ENCODE measurements at regions not wholly inside any gene's neighbourhood (a gene's known extent, or its start where the extent isn't known, plus 50 kb on each side); places are given as distances from the start of the nearest gene placed in this dataset.
A peak's percentile ranks its signal among the peaks of the same experiment; 100 is the strongest.
"Not testable (repeated sequence)": the region's sequence is repeated elsewhere in the genome, so short reads cannot be mapped to it uniquely, and the experiment has no call there.

GRCh38 chr1:74857676-74858075 is 124.7 kb downstream of the TYW3 start:
- no peak overlapping the region for H2BK5ac ChIP-seq (ENCODE audit: low read length)
- H3K4ac ChIP-seq (ENCODE audit: low read depth, low read length): no peak overlapping the region
- H3K4me1 ChIP-seq (ENCODE audit: control insufficient read depth, low read depth, low read length): no peaks in the 10 kb centered on the region
- H3K23ac ChIP-seq (ENCODE audit: low read length): no peak overlapping the region
- H3K9ac ChIP-seq (ENCODE audit: low read length): no peak overlapping the region
- no peak overlapping the region for H3K56ac ChIP-seq (ENCODE audit: low read length)
- H2AK5ac ChIP-seq (ENCODE audit: low read length): no peak overlapping the region
- H3K36me3 ChIP-seq (ENCODE audit: control insufficient read depth, insufficient read depth, low read length): no peaks in the 10 kb centered on the region
- no peak for DNase-seq
- no peak overlapping the region for H3K4me3 ChIP-seq (ENCODE audit: low read length)
- H3K27me3 ChIP-seq (ENCODE audit: insufficient read depth, low read length, poor library complexity): no peaks in the 10 kb centered on the region
- H4K8ac ChIP-seq (ENCODE audit: low read depth, low read length): no peak overlapping the region
- no peak overlapping the region for H2BK15ac ChIP-seq (replicated peaks; ENCODE audit: low read depth)
- WGBS (ENCODE audit: extremely low coverage, insufficient coverage, low lambda C conversion rate): 100% methylated on average over 2 of the region's 6 CpGs
- H3K27ac ChIP-seq (ENCODE audit: low read depth, low read length): no peak overlapping the region
- H3K79me1 ChIP-seq (ENCODE audit: low read length): no peaks in the 10 kb centered on the region
- no peaks in the 10 kb centered on the region for H3K79me2 ChIP-seq (ENCODE audit: control insufficient read depth, insufficient read depth, low read length)
- H3K4me2 ChIP-seq (ENCODE audit: low read length): no peak overlapping the region
- no peak overlapping the region for H4K5ac ChIP-seq (ENCODE audit: low read length)
- no peak overlapping the region for H2BK120ac ChIP-seq (ENCODE audit: low read depth, low read length)
- no peak overlapping the region for H3K18ac ChIP-seq (ENCODE audit: low read length)

GRCh38 chr1:74858136-74858535 is 125.2 kb downstream of the TYW3 start:
- Histone ChIP-seq H4K5ac (ENCODE audit: low read length) (no peak overlapping the region), H3K56ac (ENCODE audit: low read length) (no peak overlapping the region), H3K18ac (ENCODE audit: low read length) (no peak overlapping the region), H2BK15ac (replicated peaks; ENCODE audit: low read depth) (no peak overlapping the region), H3K23ac (ENCODE audit: low read length) (no peak overlapping the region), H3K4me2 (ENCODE audit: low read length) (no peak overlapping the region), H3K79me2 (ENCODE audit: control insufficient read depth, insufficient read depth, low read length) (no peaks in the 10 kb centered on the region), H3K4me1 (ENCODE audit: control insufficient read depth, low read depth, low read length) (no peaks in the 10 kb centered on the region), H4K8ac (ENCODE audit: low read depth, low read length) (no peak overlapping the region), H3K27ac (ENCODE audit: low read depth, low read length) (no peak overlapping the region), H2AK5ac (ENCODE audit: low read length) (no peak overlapping the region), H2BK120ac (ENCODE audit: low read depth, low read length) (no peak overlapping the region), H2BK5ac (ENCODE audit: low read length) (no peak overlapping the region), H3K9ac (ENCODE audit: low read length) (no peak overlapping the region), H3K79me1 (ENCODE audit: low read length) (no peaks in the 10 kb centered on the region), H3K36me3 (ENCODE audit: control insufficient read depth, insufficient read depth, low read length) (no peaks in the 10 kb centered on the region), H3K4me3 (ENCODE audit: low read length) (no peak overlapping the region), H3K27me3 (ENCODE audit: insufficient read depth, low read length, poor library complexity) (no peaks in the 10 kb centered on the region), H3K4ac (ENCODE audit: low read depth, low read length) (no peak overlapping the region)
- no peak for DNase-seq
- no CpG with 5 or more reads among the region's 5 CpGs for WGBS (ENCODE audit: extremely low coverage, insufficient coverage, low lambda C conversion rate)

GRCh38 chr1:74861867-74862266 is 128.9 kb downstream of the TYW3 start:
- no peak overlapping the region for H4K5ac ChIP-seq (ENCODE audit: low read length)
- no peak overlapping the region for H3K4ac ChIP-seq (ENCODE audit: low read depth, low read length)
- DNase-seq: no peak
- H2BK15ac ChIP-seq (replicated peaks; ENCODE audit: low read depth): no peak overlapping the region
- no peak overlapping the region for H4K8ac ChIP-seq (ENCODE audit: low read depth, low read length)
- H3K56ac ChIP-seq (ENCODE audit: low read length): no peak overlapping the region
- no peaks in the 10 kb centered on the region for H3K27me3 ChIP-seq (ENCODE audit: insufficient read depth, low read length, poor library complexity)
- H2AK5ac ChIP-seq (ENCODE audit: low read length): no peak overlapping the region
- no peak overlapping the region for H3K23ac ChIP-seq (ENCODE audit: low read length)
- H3K79me1 ChIP-seq (ENCODE audit: low read length): no peaks in the 10 kb centered on the region
- no peak overlapping the region for H3K4me3 ChIP-seq (ENCODE audit: low read length)
- no CpG with 5 or more reads among the region's 1 CpG for WGBS (ENCODE audit: extremely low coverage, insufficient coverage, low lambda C conversion rate)
- no peak overlapping the region for H3K9ac ChIP-seq (ENCODE audit: low read length)
- no peaks in the 10 kb centered on the region for H3K4me1 ChIP-seq (ENCODE audit: control insufficient read depth, low read depth, low read length)
- no peak overlapping the region for H3K4me2 ChIP-seq (ENCODE audit: low read length)
- no peak overlapping the region for H2BK120ac ChIP-seq (ENCODE audit: low read depth, low read length)
- no peaks in the 10 kb centered on the region for H3K79me2 ChIP-seq (ENCODE audit: control insufficient read depth, insufficient read depth, low read length)
- H3K27ac ChIP-seq (ENCODE audit: low read depth, low read length): no peak overlapping the region
- H3K36me3 ChIP-seq (ENCODE audit: control insufficient read depth, insufficient read depth, low read length): no peaks in the 10 kb centered on the region
- no peak overlapping the region for H2BK5ac ChIP-seq (ENCODE audit: low read length)
- H3K18ac ChIP-seq (ENCODE audit: low read length): no peak overlapping the region

GRCh38 chr1:74869702-74870101 is 136.8 kb downstream of the TYW3 start:
- no peak overlapping the region for H3K56ac ChIP-seq (ENCODE audit: low read length)
- H3K27ac ChIP-seq (ENCODE audit: low read depth, low read length): no peak overlapping the region
- H3K4me1 ChIP-seq (ENCODE audit: control insufficient read depth, low read depth, low read length): no peaks in the 10 kb centered on the region
- DNase-seq: no peak
- WGBS (ENCODE audit: extremely low coverage, insufficient coverage, low lambda C conversion rate): no CpG with 5 or more reads among the region's 1 CpG
- H2BK120ac ChIP-seq (ENCODE audit: low read depth, low read length): no peak overlapping the region
- no peaks in the 10 kb centered on the region for H3K79me1 ChIP-seq (ENCODE audit: low read length)
- no peaks in the 10 kb centered on the region for H3K36me3 ChIP-seq (ENCODE audit: control insufficient read depth, insufficient read depth, low read length)
- H4K5ac ChIP-seq (ENCODE audit: low read length): no peak overlapping the region
- no peak overlapping the region for H2BK15ac ChIP-seq (replicated peaks; ENCODE audit: low read depth)
- no peak overlapping the region for H3K18ac ChIP-seq (ENCODE audit: low read length)
- no peaks in the 10 kb centered on the region for H3K79me2 ChIP-seq (ENCODE audit: control insufficient read depth, insufficient read depth, low read length)
- H3K27me3 ChIP-seq (ENCODE audit: insufficient read depth, low read length, poor library complexity): no peaks in the 10 kb centered on the region
- H3K4me3 ChIP-seq (ENCODE audit: low read length): no peak overlapping the region
- H2BK5ac ChIP-seq (ENCODE audit: low read length): no peak overlapping the region
- no peak overlapping the region for H3K4ac ChIP-seq (ENCODE audit: low read depth, low read length)
- no peak overlapping the region for H4K8ac ChIP-seq (ENCODE audit: low read depth, low read length)
- H3K4me2 ChIP-seq (ENCODE audit: low read length): no peak overlapping the region
- no peak overlapping the region for H3K23ac ChIP-seq (ENCODE audit: low read length)
- H2AK5ac ChIP-seq (ENCODE audit: low read length): no peak overlapping the region
- H3K9ac ChIP-seq (ENCODE audit: low read length): no peak overlapping the region

GRCh38 chr1:74877366-74877765 is 144.4 kb downstream of the TYW3 start:
- not testable (repeated sequence) for H4K8ac ChIP-seq (ENCODE audit: low read depth, low read length)

GRCh38 chr1:74895411-74895810 is 162.5 kb downstream of the TYW3 start:
- Histone ChIP-seq H2BK120ac (ENCODE audit: low read depth, low read length) (no peak overlapping the region), H3K79me2 (ENCODE audit: control insufficient read depth, insufficient read depth, low read length) (no peaks in the 10 kb centered on the region), H3K4me3 (ENCODE audit: low read length) (no peak overlapping the region), H3K9ac (ENCODE audit: low read length) (no peak overlapping the region), H3K4me1 (ENCODE audit: control insufficient read depth, low read depth, low read length) (no peaks in the 10 kb centered on the region), H2BK15ac (replicated peaks; ENCODE audit: low read depth) (no peak overlapping the region), H4K5ac (ENCODE audit: low read length) (no peak overlapping the region), H3K56ac (ENCODE audit: low read length) (no peak overlapping the region), H3K4me2 (ENCODE audit: low read length) (no peak overlapping the region), H3K36me3 (ENCODE audit: control insufficient read depth, insufficient read depth, low read length) (no peaks in the 10 kb centered on the region), H3K18ac (ENCODE audit: low read length) (no peak overlapping the region), H3K79me1 (ENCODE audit: low read length) (no peaks in the 10 kb centered on the region), H3K27me3 (ENCODE audit: insufficient read depth, low read length, poor library complexity) (no peaks in the 10 kb centered on the region), H3K23ac (ENCODE audit: low read length) (no peak overlapping the region), H3K27ac (ENCODE audit: low read depth, low read length) (no peak overlapping the region), H3K4ac (ENCODE audit: low read depth, low read length) (no peak overlapping the region), H2AK5ac (ENCODE audit: low read length) (no peak overlapping the region), H4K8ac (ENCODE audit: low read depth, low read length) (no peak overlapping the region), H2BK5ac (ENCODE audit: low read length) (no peak overlapping the region)
- DNase-seq: no peak
- WGBS (ENCODE audit: extremely low coverage, insufficient coverage, low lambda C conversion rate): no CpG with 5 or more reads among the region's 3 CpGs

More at GRCh38 chr1:74877366-74877765, 144.4 kb downstream of the TYW3 start:
- not testable (repeated sequence) for H3K56ac ChIP-seq (ENCODE audit: low read length); H3K4me3 ChIP-seq (ENCODE audit: low read length); H2BK15ac ChIP-seq (replicated peaks; ENCODE audit: low read depth); H3K18ac ChIP-seq (ENCODE audit: low read length); H3K23ac ChIP-seq (ENCODE audit: low read length); H3K79me2 ChIP-seq (ENCODE audit: control insufficient read depth, insufficient read depth, low read length); H3K27ac ChIP-seq (ENCODE audit: low read depth, low read length); H3K4ac ChIP-seq (ENCODE audit: low read depth, low read length); H3K36me3 ChIP-seq (ENCODE audit: control insufficient read depth, insufficient read depth, low read length); H3K27me3 ChIP-seq (ENCODE audit: insufficient read depth, low read length, poor library complexity); H4K5ac ChIP-seq (ENCODE audit: low read length); H2BK120ac ChIP-seq (ENCODE audit: low read depth, low read length); H3K79me1 ChIP-seq (ENCODE audit: low read length); H3K4me1 ChIP-seq (ENCODE audit: control insufficient read depth, low read depth, low read length); H2BK5ac ChIP-seq (ENCODE audit: low read length); H3K9ac ChIP-seq (ENCODE audit: low read length); H3K4me2 ChIP-seq (ENCODE audit: low read length); H2AK5ac ChIP-seq (ENCODE audit: low read length)
- DNase-seq: peak; percentile 24
- WGBS (ENCODE audit: extremely low coverage, insufficient coverage, low lambda C conversion rate): no CpG with 5 or more reads among the region's 14 CpGs

All from mesendoderm (in vitro differentiated cells).